Kidney epithelial cell (primary cell): ENCODE measurements at regions not wholly inside any gene's neighbourhood (a gene's known extent, or its start where the extent isn't known, plus 50 kb on each side); places are given as distances from the start of the nearest gene placed in this dataset.
"Not testable (repeated sequence)": the region's sequence is repeated elsewhere in the genome, so short reads cannot be mapped to it uniquely, and the experiment has no call there.

Experiments
- DNase-seq: peaks from one replicate; pipeline ENCODE4 v3.0.0-alpha.2; 2010; ENCODE audit warnings: low read depth
- H3K27me3 ChIP-seq: 2 replicates; pipeline ENCODE4 v1.6.0; 2011; ENCODE audit warnings: low read length; ENCODE audit not compliant: control insufficient read depth, insufficient read depth
- H3K36me3 ChIP-seq: 2 replicates; pipeline ENCODE4 v1.5.1; 2011; ENCODE audit warnings: low read length; ENCODE audit not compliant: control insufficient read depth, insufficient read depth
- H3K4me3 ChIP-seq: 2 replicates; pipeline ENCODE4 v1.5.1; 2011; ENCODE audit warnings: low read depth, mild to moderate bottlenecking, control low read depth, low read length
- TF ChIP-seq, protein P1 (sequence below): IDR thresholded peaks from 2 replicates; pipeline ENCODE4 v1.5.1; 2011; ENCODE audit warnings: mild to moderate bottlenecking, moderate library complexity, low read length, control low read depth, inconsistent platforms; ENCODE audit not compliant: insufficient read depth, poor library complexity, severe bottlenecking

DNA sequence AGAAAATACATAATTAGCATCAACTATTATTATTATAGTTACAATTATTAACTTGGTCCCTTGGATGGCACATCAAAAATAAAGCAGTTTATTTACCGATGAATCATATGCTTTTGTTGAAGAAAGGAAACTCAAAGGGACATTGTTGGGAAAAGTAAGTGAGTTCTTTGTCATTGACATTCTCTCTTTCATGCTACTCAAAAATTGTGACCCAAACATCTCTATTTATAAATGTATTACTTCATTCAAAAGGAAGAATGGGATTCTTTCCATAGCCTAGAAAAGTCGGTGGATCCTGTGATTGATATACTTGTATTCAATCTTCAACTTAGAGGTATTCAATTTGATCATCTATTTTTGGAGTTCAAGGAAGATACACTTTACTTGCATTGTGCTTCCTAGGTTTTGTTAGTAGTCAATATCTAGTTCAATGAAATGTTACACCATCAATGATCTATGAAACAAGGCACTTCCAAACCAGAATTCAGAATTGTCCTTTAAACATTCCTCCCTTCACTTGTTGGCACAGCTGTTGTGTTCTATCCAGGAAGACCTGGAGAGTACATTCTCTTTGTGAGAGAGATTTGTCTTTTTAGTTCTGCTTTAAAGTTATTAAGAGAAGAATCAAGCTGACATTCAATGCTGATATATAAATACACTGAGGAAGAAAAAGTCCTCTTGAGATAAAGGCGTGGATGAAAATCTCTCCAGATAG lies 235.2 kb downstream of the TMEM26 start:
- no peaks in the 10 kb centered on the region for H3K27me3 ChIP-seq
- no peak overlapping the region for H3K4me3 ChIP-seq
- no peaks in the 10 kb centered on the region for H3K36me3 ChIP-seq
- no peak for DNase-seq
- TF ChIP-seq, protein P1, sequence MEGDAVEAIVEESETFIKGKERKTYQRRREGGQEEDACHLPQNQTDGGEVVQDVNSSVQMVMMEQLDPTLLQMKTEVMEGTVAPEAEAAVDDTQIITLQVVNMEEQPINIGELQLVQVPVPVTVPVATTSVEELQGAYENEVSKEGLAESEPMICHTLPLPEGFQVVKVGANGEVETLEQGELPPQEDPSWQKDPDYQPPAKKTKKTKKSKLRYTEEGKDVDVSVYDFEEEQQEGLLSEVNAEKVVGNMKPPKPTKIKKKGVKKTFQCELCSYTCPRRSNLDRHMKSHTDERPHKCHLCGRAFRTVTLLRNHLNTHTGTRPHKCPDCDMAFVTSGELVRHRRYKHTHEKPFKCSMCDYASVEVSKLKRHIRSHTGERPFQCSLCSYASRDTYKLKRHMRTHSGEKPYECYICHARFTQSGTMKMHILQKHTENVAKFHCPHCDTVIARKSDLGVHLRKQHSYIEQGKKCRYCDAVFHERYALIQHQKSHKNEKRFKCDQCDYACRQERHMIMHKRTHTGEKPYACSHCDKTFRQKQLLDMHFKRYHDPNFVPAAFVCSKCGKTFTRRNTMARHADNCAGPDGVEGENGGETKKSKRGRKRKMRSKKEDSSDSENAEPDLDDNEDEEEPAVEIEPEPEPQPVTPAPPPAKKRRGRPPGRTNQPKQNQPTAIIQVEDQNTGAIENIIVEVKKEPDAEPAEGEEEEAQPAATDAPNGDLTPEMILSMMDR: no peak

DNA sequence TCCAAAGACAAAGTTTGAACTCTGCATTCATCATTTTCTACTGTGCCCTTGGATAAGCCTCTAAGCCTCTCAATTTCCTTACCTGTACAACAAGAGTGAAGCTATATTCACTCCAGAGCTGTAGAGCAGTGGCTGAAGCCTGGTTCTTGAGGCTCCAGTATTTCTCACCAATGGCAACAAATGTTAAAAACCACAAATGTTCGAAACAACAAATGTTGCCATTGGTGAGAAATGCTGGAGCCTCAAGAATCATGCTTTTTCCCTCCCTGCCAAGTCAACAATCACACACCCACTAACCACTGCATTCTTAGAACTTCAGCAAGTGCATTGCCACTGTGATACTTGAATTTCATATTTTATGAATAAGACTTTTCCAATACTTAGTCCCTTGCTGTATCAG lies 237.9 kb downstream of the TMEM26 start:
- no peaks in the 10 kb centered on the region for H3K36me3 ChIP-seq
- no peak for DNase-seq
- H3K27me3 ChIP-seq: no peaks in the 10 kb centered on the region
- TF ChIP-seq, protein P1: no peak
- H3K4me3 ChIP-seq: no peak overlapping the region

DNA sequence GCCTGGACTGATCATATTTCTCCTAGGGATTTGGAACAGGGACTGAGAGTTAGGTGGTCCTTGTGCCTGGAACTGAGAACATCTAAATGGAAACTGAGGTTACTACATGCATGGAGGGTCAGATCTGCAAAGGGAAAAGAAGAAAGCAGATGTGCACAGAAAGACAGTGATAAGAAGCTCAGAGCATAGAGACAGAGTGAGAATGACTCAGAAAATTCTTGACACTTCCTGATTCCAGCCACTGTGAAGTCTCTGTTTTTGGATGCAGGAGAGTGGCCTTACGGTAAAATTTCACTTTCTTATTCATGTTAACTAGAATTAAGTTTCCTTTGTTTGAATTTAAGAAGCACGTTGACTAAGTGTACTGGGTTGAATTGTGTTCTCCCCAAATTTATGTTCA lies 241.7 kb downstream of the TMEM26 start:
- Histone ChIP-seq H3K4me3 (no peak overlapping the region), H3K27me3 (no peaks in the 10 kb centered on the region), H3K36me3 (no peaks in the 10 kb centered on the region)
- TF ChIP-seq, protein P1: no peak
- no peak for DNase-seq

DNA sequence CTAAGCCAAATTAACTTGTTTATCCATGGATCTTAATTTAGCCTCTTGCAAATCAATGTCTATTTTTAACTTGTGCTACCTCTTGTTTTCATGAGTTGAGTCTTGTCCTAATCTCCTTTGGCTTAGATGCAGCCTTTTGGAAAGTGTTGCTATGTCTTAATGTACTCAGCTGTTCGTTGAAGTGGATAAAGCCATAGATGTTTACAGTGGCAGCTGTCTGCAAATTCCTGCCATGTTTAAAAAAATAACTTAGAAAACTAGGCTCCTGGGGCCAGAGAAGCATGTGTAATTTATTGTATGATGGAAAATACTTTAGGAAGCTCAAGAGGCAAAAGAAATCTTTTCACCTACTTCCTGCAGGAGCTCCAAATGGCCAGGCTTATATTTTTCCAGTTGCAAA lies 253.1 kb upstream of the RHOBTB1 start:
- H3K4me3 ChIP-seq: no peak overlapping the region
- no peaks in the 10 kb centered on the region for H3K27me3 ChIP-seq
- no peaks in the 10 kb centered on the region for H3K36me3 ChIP-seq
- no peak for DNase-seq
- TF ChIP-seq, protein P1: no peak

DNA sequence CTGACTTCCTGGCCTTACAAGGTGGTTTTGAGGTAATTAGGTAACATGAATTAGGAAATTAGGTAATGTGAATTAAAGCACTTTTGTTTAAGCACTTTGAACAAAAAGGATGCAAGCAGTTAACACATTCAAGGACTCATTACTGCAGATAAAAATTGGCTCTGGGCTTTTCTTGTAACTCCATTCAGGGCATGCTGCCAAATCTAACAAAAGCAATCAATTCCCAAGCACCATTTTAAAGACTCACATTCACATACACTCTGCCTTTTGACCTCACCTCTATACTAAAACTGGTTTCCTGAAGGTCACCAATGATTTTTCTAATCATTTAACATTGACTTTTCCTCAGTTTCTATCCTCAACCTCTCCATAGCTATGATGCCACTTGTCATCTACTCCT lies 251.2 kb upstream of the RHOBTB1 start:
- Histone ChIP-seq H3K27me3 (no peaks in the 10 kb centered on the region), H3K4me3 (no peak overlapping the region), H3K36me3 (no peaks in the 10 kb centered on the region)
- DNase-seq: no peak
- TF ChIP-seq, protein P1: no peak

DNA sequence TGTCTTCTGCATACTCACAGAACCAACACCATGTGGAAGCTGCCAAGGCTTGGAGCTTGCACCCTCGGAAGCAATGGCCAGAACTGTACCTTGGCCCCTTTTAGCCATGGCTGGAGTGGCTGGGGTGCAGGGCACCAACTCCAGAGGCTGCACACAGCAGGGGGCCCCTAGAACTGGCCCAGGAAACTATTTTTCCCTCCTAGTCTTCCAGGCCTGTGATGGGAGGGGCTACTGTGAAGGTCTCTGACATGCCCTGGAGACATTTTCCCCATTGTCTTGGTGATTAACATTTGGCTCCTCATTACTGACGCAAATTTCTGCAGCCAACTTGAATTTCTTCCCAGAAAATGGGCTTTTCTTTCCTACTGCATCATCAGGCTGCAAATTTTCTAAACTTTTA lies 248.6 kb upstream of the RHOBTB1 start:
- DNase-seq, H3K27me3 ChIP-seq, H3K4me3 ChIP-seq, H3K36me3 ChIP-seq: not testable (repeated sequence)
